RWPE2 (cell line): ENCODE measurements at regions not wholly inside any gene's neighbourhood (a gene's known extent, or its start where the extent isn't known, plus 50 kb on each side); places are given as distances from the start of the nearest gene placed in this dataset.

Source experiments
- ATAC-seq: fragments of 200-7000 bp; cut with Tn5 transposase; 3 replicates; pipeline ENCODE4 v1.9.1; 2021; ENCODE audit warnings: low read depth
- DNase-seq: peaks from one replicate; pipeline ENCODE4 v3.0.0-alpha.2; 2020; ENCODE audit warnings: low spot score
- H3K27ac ChIP-seq: fragments of 450-650 bp; 2 replicates; pipeline ENCODE4 v1.5.1; 2017; ENCODE audit warnings: mild to moderate bottlenecking; ENCODE audit not compliant: poor library complexity, severe bottlenecking
- H3K27me3 ChIP-seq: fragments of 250-450 bp; sonication (Bioruptor Pico); 2 replicates; pipeline ENCODE4 v1.5.1; 2021; ENCODE audit warnings: mild to moderate bottlenecking, moderate library complexity; ENCODE audit not compliant: insufficient read depth, poor library complexity, severe bottlenecking
- H3K36me3 ChIP-seq: fragments of 250-450 bp; sonication (Bioruptor Pico); 2 replicates; pipeline ENCODE4 v1.5.1; 2020; ENCODE audit warnings: low read depth, mild to moderate bottlenecking, moderate library complexity
- H3K4me1 ChIP-seq: fragments of 250-450 bp; sonication (Bioruptor Pico); 2 replicates; pipeline ENCODE4 v1.5.1; 2021; ENCODE audit warnings: mild to moderate bottlenecking, moderate library complexity; ENCODE audit not compliant: insufficient read depth, poor library complexity, severe bottlenecking
- H3K4me3 ChIP-seq: fragments of 250-450 bp; sonication (Bioruptor Pico); 2 replicates; pipeline ENCODE4 v1.5.1; 2021; ENCODE audit warnings: mild to moderate bottlenecking, moderate library complexity; ENCODE audit not compliant: severe bottlenecking
- H3K9me3 ChIP-seq: fragments of 250-450 bp; sonication (Bioruptor Pico); 2 replicates; pipeline ENCODE4 v1.5.1; 2021; ENCODE audit warnings: mild to moderate bottlenecking, moderate library complexity; ENCODE audit not compliant: severe bottlenecking
- CTCF ChIP-seq: fragments of 450-650 bp; IDR thresholded peaks from one replicate; pipeline ENCODE4 v1.5.1; 2017; ENCODE audit warnings: mild to moderate bottlenecking, moderate library complexity; ENCODE audit not compliant: poor library complexity, severe bottlenecking

- Histone ChIP-seq H3K27me3 (no peaks in the 10 kb centered on the region), H3K4me1 (no peaks in the 10 kb centered on the region), H3K27ac (no peak overlapping the region), H3K9me3 (no peaks in the 10 kb centered on the region), H3K4me3 (no peak overlapping the region), H3K36me3 (no peaks in the 10 kb centered on the region)
- DNase-seq = no peak
- TF ChIP-seq CTCF = no peak
- ATAC-seq = no peak
These were observed 241.4 kb downstream of the KCNS3 start for GRCh38 chr2:18119883-18120282.

- no peak overlapping the region for H3K4me3 ChIP-seq
- DNase-seq (no peak), ATAC-seq (no peak)
- H3K4me1 ChIP-seq = no peaks in the 10 kb centered on the region
- no peak for TF ChIP-seq CTCF
- H3K27me3 ChIP-seq = no peaks in the 10 kb centered on the region
- H3K9me3 ChIP-seq = no peaks in the 10 kb centered on the region
- H3K27ac ChIP-seq = no peak overlapping the region
- no peaks in the 10 kb centered on the region for H3K36me3 ChIP-seq
These were observed 240.2 kb downstream of the KCNS3 start for GRCh38 chr2:18118703-18119102.

- no peak overlapping the region for H3K27ac ChIP-seq
- DNase-seq (no peak), ATAC-seq (peak; percentile 67; the same call in 1 of the 3 replicates)
- H3K27me3 ChIP-seq = no peaks in the 10 kb centered on the region
- no peak overlapping the region for H3K4me3 ChIP-seq
- peak; percentile 68 for TF ChIP-seq CTCF
- H3K4me1 ChIP-seq = no peaks in the 10 kb centered on the region
- H3K9me3 ChIP-seq = no peaks in the 10 kb centered on the region
- H3K36me3 ChIP-seq = no peaks in the 10 kb centered on the region
These were observed 239.1 kb downstream of the KCNS3 start for GRCh38 chr2:18117592-18117991.

- DNase-seq (no peak), ATAC-seq (no peak)
- H3K36me3 ChIP-seq = no peaks in the 10 kb centered on the region
- H3K4me1 ChIP-seq = no peaks in the 10 kb centered on the region
- H3K27me3 ChIP-seq = no peaks in the 10 kb centered on the region
- no peak for TF ChIP-seq CTCF
- H3K27ac ChIP-seq = no peak overlapping the region
- no peak overlapping the region for H3K4me3 ChIP-seq
- no peaks in the 10 kb centered on the region for H3K9me3 ChIP-seq
These were observed 231.8 kb downstream of the KCNS3 start for GRCh38 chr2:18110222-18110621.

- H3K9me3 ChIP-seq = no peaks in the 10 kb centered on the region
These were observed 228.4 kb downstream of the KCNS3 start for GRCh38 chr2:18106841-18107240.

More at GRCh38 chr2:18106841-18107240, 228.4 kb downstream of the KCNS3 start:
- TF ChIP-seq CTCF = no peak
- H3K4me3 ChIP-seq = no peak overlapping the region
- H3K4me1 ChIP-seq = no peaks in the 10 kb centered on the region
- H3K27ac ChIP-seq = no peak overlapping the region
- H3K36me3 ChIP-seq = no peaks in the 10 kb centered on the region
- no peak for ATAC-seq
- no peak for DNase-seq
- no peaks in the 10 kb centered on the region for H3K27me3 ChIP-seq
